ENCODE measurements at regions not wholly inside any gene's neighbourhood (a gene's known extent, or its start where the extent isn't known, plus 50 kb on each side); places are given as distances from the start of the nearest gene placed in this dataset.

GRCh38 chr20:52744441-52744840 lies 227.7 kb upstream of the TSHZ2 start:
- CTCF ChIA-PET: no interaction called here

More at GRCh38 chr20:52744441-52744840, 227.7 kb upstream of the TSHZ2 start:
- Histone ChIP-seq H3K4me3 (ENCODE audit: insufficient read depth, low read depth, low read length) (no peak overlapping the region), H3K9me3 (ENCODE audit: control insufficient read depth, insufficient read depth, low read length) (no peaks in the 10 kb centered on the region), H2BK15ac (ENCODE audit: low read depth, low read length) (no peak overlapping the region), H2BK120ac (ENCODE audit: low read depth, low read length) (no peak overlapping the region), H3K79me1 (ENCODE audit: low read depth in 1 of 2, low read length in 2 of 2) (no peaks in the 10 kb centered on the region), H3K23ac (ENCODE audit: low read depth, low read length) (no peak overlapping the region), H3K9ac (ENCODE audit: low read depth, low read length) (no peak overlapping the region), H3K9me1 (ENCODE audit: insufficient read depth, low read length) (no peaks in the 10 kb centered on the region), H2BK20ac (ENCODE audit: low read depth, low read length) (no peak overlapping the region), H3K56ac (ENCODE audit: extremely low read depth, insufficient read depth, low read length) (no peak overlapping the region), H2AFZ (replicated peaks; ENCODE audit: low read length, poor library complexity) (no peak overlapping the region), H4K8ac (ENCODE audit: low read depth in 2 of 2, low read length in 2 of 2) (no peak overlapping the region), H3K27me3 (ENCODE audit: control insufficient read depth, insufficient read depth, low read length) (no peaks in the 10 kb centered on the region), H3K4ac (ENCODE audit: low read depth, low read length) (no peak overlapping the region), H4K5ac (ENCODE audit: low read depth, low read length) (no peak overlapping the region), H3K14ac (replicated peaks; ENCODE audit: low read depth, low read length) (no peak overlapping the region), H3K27ac (ENCODE audit: insufficient read depth, low read length) (no peak overlapping the region), H4K91ac (ENCODE audit: insufficient read depth, low read depth, low read length) (no peak overlapping the region), H3K4me1 (ENCODE audit: control insufficient read depth, insufficient read depth, low read length) (no peaks in the 10 kb centered on the region), H3K36me3 (ENCODE audit: control insufficient read depth, insufficient read depth, low read length) (no peaks in the 10 kb centered on the region), H2BK5ac (ENCODE audit: low read depth, low read length, poor library complexity, severe bottlenecking) (no peak overlapping the region), H3K18ac (ENCODE audit: low read depth, low read length) (no peak overlapping the region), H2AK5ac (ENCODE audit: low read depth, low read length) (no peak overlapping the region), H4K20me1 (ENCODE audit: insufficient read depth, low read length) (no peaks in the 10 kb centered on the region), H3K4me2 (ENCODE audit: low read depth, low read length) (no peak overlapping the region), H2AK9ac (replicated peaks; ENCODE audit: low read depth, low read length, poor library complexity) (no peak overlapping the region)
- TF ChIP-seq MXI1 (IDR thresholded peaks at IDR 0.05; ENCODE audit: borderline replicate concordance, low read depth, low read length): no peak
- TF ChIP-seq MAZ (IDR thresholded peaks at IDR 0.05; ENCODE audit: borderline replicate concordance, low read depth, low read length): no peak
- no peak for TF ChIP-seq SMC3 (IDR thresholded peaks at IDR 0.05; ENCODE audit: low read depth, low read length)
- no TSS peak for BruUV-seq (replicated peaks)
- dilution Hi-C loops (cut with HindIII; ENCODE audit: low sequenced_read_pairs, unreplicated experiment) (no loop called here), intact Hi-C loops (cut with micrococcal nuclease) (no loop called here), in situ Hi-C loops (cut with MboI; ENCODE audit: low sequenced_read_pairs) (no loop called here)
- ATAC-seq (ENCODE audit: low read depth) (no peak), DNase-seq (no peak)
- no CpG with 5 or more reads among the region's 3 CpGs for WGBS, 2 experiments (ENCODE audit: extremely low coverage in 2 of 2, insufficient read length in 1 of 2)
- POLR2A ChIA-PET (ENCODE audit: unreplicated experiment): no interaction called here

Data from IMR-90 (cell line).